HepG2 (cell line): ENCODE measurements at regions not wholly inside any gene's neighbourhood (a gene's known extent, or its start where the extent isn't known, plus 50 kb on each side); places are given as distances from the start of the nearest gene placed in this dataset.

Experiments used
- ASH2L ChIP-seq: fragments of 300-600, 200-600 bp; sonication (generic); IDR thresholded peaks from 2 replicates; pipeline ENCODE4 v1.7.0; 2017; ENCODE audit warnings: low read depth, mild to moderate bottlenecking, moderate library complexity, mixed read lengths, low read length; ENCODE audit not compliant: insufficient read length
- CHD2 ChIP-seq: IDR thresholded peaks from 2 replicates; pipeline ENCODE4 v1.6.1; 2011; ENCODE audit warnings: low read depth, low read length, improper control_type of control experiment
- ERF ChIP-seq: IDR thresholded peaks from 2 replicates; pipeline ENCODE4 v1.6.1; 2018; ENCODE audit warnings: missing biosample characterization, missing genetic modification reagents
- FOXA1 ChIP-seq, 2 experiments: fragments of 450-650 bp in 1 of 2; sonication (generic) in 1 of 2; formaldehyde crosslinking in 1 of 2; IDR thresholded peaks; 2 replicates each; pipeline versions ENCODE4 v1.4.0 to v1.6.1; 2016 to 2020; ENCODE audit warnings: missing genetic modification reagents in 1 of 2
- MED8 ChIP-seq: sonication (generic); formaldehyde crosslinking; IDR thresholded peaks from 2 replicates; pipeline ENCODE4 v1.8.1; 2023; ENCODE audit warnings: mild to moderate bottlenecking, missing genetic modification reagents; ENCODE audit not compliant: insufficient replicate concordance
- NPAS2 ChIP-seq: sonication (generic); formaldehyde crosslinking; IDR thresholded peaks from 2 replicates; pipeline ENCODE4 v1.8.0; 2022; ENCODE audit warnings: mild to moderate bottlenecking, missing genetic modification reagents, borderline replicate concordance
- NR2F1 ChIP-seq, 2 experiments: fragments of 450-650 bp in 1 of 2; formaldehyde crosslinking in 1 of 2; IDR thresholded peaks; 2 replicates each; pipeline versions ENCODE4 v1.5.0 to v1.6.1; 2016 to 2020; ENCODE audit warnings: mild to moderate bottlenecking in 1 of 2, missing compliant biosample characterization in 1 of 2, missing genetic modification reagents in 1 of 2, moderate library complexity in 1 of 2
- TRIM24 ChIP-seq: sonication (generic); formaldehyde crosslinking; IDR thresholded peaks from 2 replicates; pipeline ENCODE4 v1.8.0; 2022; ENCODE audit warnings: mild to moderate bottlenecking, missing genetic modification reagents
- ZBTB3 ChIP-seq: sonication (generic); formaldehyde crosslinking; IDR thresholded peaks from 2 replicates; pipeline ENCODE4 v1.4.0; 2020; ENCODE audit warnings: low read depth, mild to moderate bottlenecking, moderate library complexity, missing genetic modification reagents, borderline replicate concordance
- ZFP37 ChIP-seq: sonication (generic); formaldehyde crosslinking; IDR thresholded peaks from 2 replicates; pipeline ENCODE4 v1.4.0; 2020; ENCODE audit warnings: missing genetic modification reagents, borderline replicate concordance
- ZNF225 ChIP-seq: sonication (generic); formaldehyde crosslinking; IDR thresholded peaks from 2 replicates; pipeline ENCODE4 v1.4.0; 2020; ENCODE audit warnings: mild to moderate bottlenecking, missing genetic modification reagents
- ZNF354B ChIP-seq: sonication (generic); formaldehyde crosslinking; IDR thresholded peaks from 2 replicates; pipeline ENCODE4 v1.8.0; 2022; ENCODE audit warnings: mild to moderate bottlenecking, missing genetic modification reagents
- ZNF468 ChIP-seq: sonication (generic); formaldehyde crosslinking; IDR thresholded peaks from 2 replicates; pipeline ENCODE4 v1.8.0; 2022; ENCODE audit warnings: mild to moderate bottlenecking, moderate library complexity, missing genetic modification reagents
- ZNF652 ChIP-seq: IDR thresholded peaks from 2 replicates; pipeline ENCODE4 v1.6.1; 2016; ENCODE audit warnings: low read depth, borderline replicate concordance
- ZNF747 ChIP-seq: sonication (generic); formaldehyde crosslinking; IDR thresholded peaks from 2 replicates; pipeline ENCODE4 v1.8.1; 2023; ENCODE audit warnings: missing genetic modification reagents, mild to moderate bottlenecking, borderline replicate concordance
- ZSCAN20 ChIP-seq: sonication (generic); formaldehyde crosslinking; IDR thresholded peaks from 2 replicates; pipeline ENCODE4 v1.4.0; 2020; ENCODE audit warnings: missing genetic modification reagents, mild to moderate bottlenecking, borderline replicate concordance
- ZSCAN21 ChIP-seq: sonication (generic); formaldehyde crosslinking; IDR thresholded peaks from 2 replicates; pipeline ENCODE4 v1.8.0; 2022; ENCODE audit warnings: mild to moderate bottlenecking, missing genetic modification reagents, moderate library complexity, borderline replicate concordance
- ZSCAN30 ChIP-seq: sonication (generic); formaldehyde crosslinking; IDR thresholded peaks from 2 replicates; pipeline ENCODE4 v1.5.0; 2020; ENCODE audit warnings: mild to moderate bottlenecking, missing genetic modification reagents
- TF ChIP-seq, protein P1 (sequence below): sonication (generic); formaldehyde crosslinking; IDR thresholded peaks from 2 replicates; pipeline ENCODE4 v1.5.0; 2020; ENCODE audit warnings: mild to moderate bottlenecking, missing genetic modification reagents, borderline replicate concordance
- TF ChIP-seq, protein P2 (sequence below), 2 experiments: sonication (generic) in 1 of 2; formaldehyde crosslinking in 1 of 2; IDR thresholded peaks; 2 replicates each; pipeline versions ENCODE4 v1.4.0 to v1.6.1; 2016 to 2020; ENCODE audit warnings: borderline replicate concordance in 1 of 2, low read depth in 1 of 2, mild to moderate bottlenecking in 1 of 2, missing genetic modification reagents in 1 of 2
- TF ChIP-seq, protein P3 (sequence below): sonication (generic); IDR thresholded peaks from 2 replicates; pipeline ENCODE4 v1.6.1; 2016; ENCODE audit warnings: low read depth, borderline replicate concordance

DNA sequence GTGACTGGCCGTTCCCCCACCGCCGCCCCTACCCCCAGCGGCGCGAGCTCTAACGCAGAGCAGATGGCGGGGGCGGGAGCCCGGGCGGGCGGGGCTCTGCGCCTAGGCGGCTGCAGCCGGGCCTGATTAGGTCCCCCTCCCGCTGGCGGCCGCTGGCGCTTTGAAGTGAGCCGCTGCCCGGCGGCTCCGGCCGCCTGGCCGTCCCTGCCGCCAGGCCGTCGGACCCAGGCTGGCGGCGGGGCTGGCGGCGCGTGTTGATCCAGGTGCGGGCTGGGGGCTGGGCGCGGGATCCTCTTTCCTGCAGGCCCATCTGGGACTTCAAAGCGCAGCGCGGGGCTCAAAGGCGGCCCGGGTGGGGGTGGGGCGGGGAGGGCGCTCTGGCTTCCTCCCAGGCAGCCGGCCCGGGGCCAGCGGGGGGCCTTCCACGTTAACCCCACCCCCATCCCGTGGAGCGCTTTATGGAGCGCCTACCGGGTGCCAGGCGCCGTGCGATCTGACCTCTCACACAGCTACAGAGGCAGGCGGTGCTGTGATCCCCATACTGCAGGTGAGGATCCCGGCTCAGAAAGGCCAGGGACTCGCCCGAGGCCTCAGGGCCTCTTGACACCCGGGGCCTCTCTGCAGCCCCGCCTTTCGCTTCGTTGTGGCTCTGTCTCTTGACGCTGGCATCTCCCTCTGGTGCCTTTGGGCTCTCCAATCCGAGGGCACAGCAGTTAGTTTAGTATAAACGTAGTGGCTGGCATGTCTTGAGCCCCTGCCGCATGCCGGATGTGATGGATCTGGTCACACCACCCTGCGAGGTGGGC lies 80.0 kb upstream of the NKD1 start (continued):
- TF ChIP-seq, protein P1, sequence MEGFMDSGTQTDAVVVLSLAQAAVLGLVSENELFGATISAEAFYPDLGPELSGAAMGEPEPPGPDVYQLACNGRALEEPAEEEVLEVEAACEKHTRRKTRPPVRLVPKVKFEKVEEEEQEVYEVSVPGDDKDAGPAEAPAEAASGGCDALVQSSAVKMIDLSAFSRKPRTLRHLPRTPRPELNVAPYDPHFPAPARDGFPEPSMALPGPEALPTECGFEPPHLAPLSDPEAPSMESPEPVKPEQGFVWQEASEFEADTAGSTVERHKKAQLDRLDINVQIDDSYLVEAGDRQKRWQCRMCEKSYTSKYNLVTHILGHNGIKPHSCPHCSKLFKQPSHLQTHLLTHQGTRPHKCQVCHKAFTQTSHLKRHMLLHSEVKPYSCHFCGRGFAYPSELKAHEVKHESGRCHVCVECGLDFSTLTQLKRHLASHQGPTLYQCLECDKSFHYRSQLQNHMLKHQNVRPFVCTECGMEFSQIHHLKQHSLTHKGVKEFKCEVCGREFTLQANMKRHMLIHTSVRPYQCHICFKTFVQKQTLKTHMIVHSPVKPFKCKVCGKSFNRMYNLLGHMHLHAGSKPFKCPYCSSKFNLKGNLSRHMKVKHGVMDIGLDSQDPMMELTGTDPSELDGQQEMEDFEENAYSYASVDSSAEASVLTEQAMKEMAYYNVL (CRISPR knock-in tag): peak; percentile 74
- peak; percentile 77 for TF ChIP-seq CHD2
- TF ChIP-seq, protein P2, sequence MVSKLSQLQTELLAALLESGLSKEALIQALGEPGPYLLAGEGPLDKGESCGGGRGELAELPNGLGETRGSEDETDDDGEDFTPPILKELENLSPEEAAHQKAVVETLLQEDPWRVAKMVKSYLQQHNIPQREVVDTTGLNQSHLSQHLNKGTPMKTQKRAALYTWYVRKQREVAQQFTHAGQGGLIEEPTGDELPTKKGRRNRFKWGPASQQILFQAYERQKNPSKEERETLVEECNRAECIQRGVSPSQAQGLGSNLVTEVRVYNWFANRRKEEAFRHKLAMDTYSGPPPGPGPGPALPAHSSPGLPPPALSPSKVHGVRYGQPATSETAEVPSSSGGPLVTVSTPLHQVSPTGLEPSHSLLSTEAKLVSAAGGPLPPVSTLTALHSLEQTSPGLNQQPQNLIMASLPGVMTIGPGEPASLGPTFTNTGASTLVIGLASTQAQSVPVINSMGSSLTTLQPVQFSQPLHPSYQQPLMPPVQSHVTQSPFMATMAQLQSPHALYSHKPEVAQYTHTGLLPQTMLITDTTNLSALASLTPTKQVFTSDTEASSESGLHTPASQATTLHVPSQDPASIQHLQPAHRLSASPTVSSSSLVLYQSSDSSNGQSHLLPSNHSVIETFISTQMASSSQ (IDR thresholded peaks at IDR 0.05; ENCODE audit: low read depth): 0 out of 2 replicates have a peak, but pooled peaks have one; percentile 23
- TF ChIP-seq, protein P2 (CRISPR knock-in tag; IDR thresholded peaks at IDR 0.05; ENCODE audit: borderline replicate concordance): no peak; the same call in none of the 2 replicates
- peak; percentile 53; the same call in 1 of the 2 replicates for TF ChIP-seq ZNF225 (CRISPR knock-in tag)
- peak; percentile 70 for TF ChIP-seq ZSCAN21 (CRISPR knock-in tag)
- TF ChIP-seq ZNF468 (CRISPR knock-in tag): peak; percentile 53; the same call in 1 of the 2 replicates
- TF ChIP-seq ZBTB3: no peak
- TF ChIP-seq NR2F1 (CRISPR knock-in tag; IDR thresholded peaks at IDR 0.05): peak; percentile 76 to 78
- TF ChIP-seq ZSCAN20 (CRISPR knock-in tag): 0 out of 2 replicates have a peak, but pooled peaks have one; percentile 87
- TF ChIP-seq MED8 (CRISPR knock-in tag): peak; percentile 50
- TF ChIP-seq ZFP37 (CRISPR knock-in tag): peak; percentile 83; the same call in 1 of the 2 replicates
- TF ChIP-seq, protein P3, sequence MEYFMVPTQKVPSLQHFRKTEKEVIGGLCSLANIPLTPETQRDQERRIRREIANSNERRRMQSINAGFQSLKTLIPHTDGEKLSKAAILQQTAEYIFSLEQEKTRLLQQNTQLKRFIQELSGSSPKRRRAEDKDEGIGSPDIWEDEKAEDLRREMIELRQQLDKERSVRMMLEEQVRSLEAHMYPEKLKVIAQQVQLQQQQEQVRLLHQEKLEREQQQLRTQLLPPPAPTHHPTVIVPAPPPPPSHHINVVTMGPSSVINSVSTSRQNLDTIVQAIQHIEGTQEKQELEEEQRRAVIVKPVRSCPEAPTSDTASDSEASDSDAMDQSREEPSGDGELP: peak; percentile 90; the same call in 1 of the 2 replicates
- peak; percentile 51; the same call in 1 of the 2 replicates for TF ChIP-seq NPAS2 (CRISPR knock-in tag)
- TF ChIP-seq ERF (CRISPR knock-in tag): peak; percentile 33
- TF ChIP-seq ASH2L: peak; percentile 70
- TF ChIP-seq ZNF354B (CRISPR knock-in tag): no peak
- TF ChIP-seq TRIM24 (CRISPR knock-in tag): peak; percentile 81
- TF ChIP-seq ZSCAN30 (CRISPR knock-in tag): 0 out of 2 replicates have a peak, but pooled peaks have one; percentile 76
- peak; percentile 50; the same call in 1 of the 2 replicates for TF ChIP-seq ZNF652 (CRISPR knock-in tag)
- peak; percentile 42 for TF ChIP-seq ZNF747
- no peak for TF ChIP-seq FOXA1 (IDR thresholded peaks at IDR 0.05)
- peak; percentile 85 for TF ChIP-seq FOXA1 (CRISPR knock-in tag; IDR thresholded peaks at IDR 0.05)
